OCI-LY3 (cell line): ENCODE measurements at regions not wholly inside any gene's neighbourhood (a gene's known extent, or its start where the extent isn't known, plus 50 kb on each side); places are given as distances from the start of the nearest gene placed in this dataset.

Source experiments
- H2AFZ ChIP-seq: fragments of 200-600, 300-600 bp; shearing (Covaris generic); 2 replicates; pipeline ENCODE4 v1.6.0; 2014; ENCODE audit warnings: antibody characterized with exemption, low read depth, low read length
- H3K27ac ChIP-seq: fragments of 200-600, 300-600 bp; sonication (generic); 2 replicates; pipeline ENCODE4 v1.5.1; 2014; ENCODE audit warnings: mild to moderate bottlenecking, low read length, moderate library complexity, mixed read lengths
- H3K27me3 ChIP-seq: fragments of 200-600, 300-600 bp; sonication (generic); 2 replicates; pipeline ENCODE4 v1.6.1; 2014; ENCODE audit warnings: low read depth, low read length, mixed read lengths
- H3K36me3 ChIP-seq: fragments of 200-600, 300-600 bp; sonication (generic); replicated peaks from 2 replicates; pipeline ENCODE3; 2014; ENCODE audit warnings: low read depth, low read length, mixed read lengths
- H3K4me1 ChIP-seq: fragments of 300-600, 200-600 bp; sonication (generic); 2 replicates; pipeline ENCODE4 v1.6.1; 2014; ENCODE audit warnings: low read length, mixed read lengths
- H3K4me2 ChIP-seq: fragments of 200-600, 300-600 bp; sonication (generic); 2 replicates; pipeline ENCODE4 v1.6.1; 2014; ENCODE audit warnings: low read length, mixed read lengths
- H3K4me3 ChIP-seq: fragments of 300-600, 200-600 bp; sonication (generic); 2 replicates; pipeline ENCODE4 v1.5.1; 2014; ENCODE audit warnings: antibody characterized with exemption, mild to moderate bottlenecking, low read length, moderate library complexity
- H3K79me2 ChIP-seq: fragments of 300-600, 200-600 bp; shearing (Covaris generic); 2 replicates; pipeline ENCODE4 v1.6.1; 2014; ENCODE audit warnings: mild to moderate bottlenecking, low read length, mixed read lengths
- H3K9ac ChIP-seq: fragments of 300-600, 200-600 bp; shearing (Covaris generic); 2 replicates; pipeline ENCODE4 v1.6.0; 2014; ENCODE audit warnings: mild to moderate bottlenecking, low read length, moderate library complexity
- H3K9me3 ChIP-seq: fragments of 200-600, 300-600 bp; shearing (Covaris generic); 2 replicates; pipeline ENCODE4 v1.6.1; 2014; ENCODE audit warnings: low read length, mixed read lengths; ENCODE audit not compliant: insufficient read depth
- H4K20me1 ChIP-seq: fragments of 200-600, 300-600 bp; sonication (generic); 2 replicates; pipeline ENCODE4 v1.6.1; 2016; ENCODE audit warnings: low read length, mixed read lengths; ENCODE audit not compliant: insufficient read depth
- CTCF ChIP-seq: fragments of 200-600, 300-600 bp; sonication (generic); IDR thresholded peaks from 2 replicates; pipeline ENCODE4 v1.5.1; 2014; ENCODE audit warnings: antibody characterized with exemption, low read length, low read depth
- EZH2phosphoT487 ChIP-seq: fragments of 200-600 bp; shearing (Covaris generic); IDR thresholded peaks from 2 replicates; pipeline ENCODE4 v1.6.1; 2018; ENCODE audit warnings: antibody characterized with exemption, mixed run types, low read depth

GRCh38 chr6:112743323-112743722, 396.2 kb downstream of the RFPL4B start:
- H3K4me2 ChIP-seq: no peak overlapping the region

DNA sequence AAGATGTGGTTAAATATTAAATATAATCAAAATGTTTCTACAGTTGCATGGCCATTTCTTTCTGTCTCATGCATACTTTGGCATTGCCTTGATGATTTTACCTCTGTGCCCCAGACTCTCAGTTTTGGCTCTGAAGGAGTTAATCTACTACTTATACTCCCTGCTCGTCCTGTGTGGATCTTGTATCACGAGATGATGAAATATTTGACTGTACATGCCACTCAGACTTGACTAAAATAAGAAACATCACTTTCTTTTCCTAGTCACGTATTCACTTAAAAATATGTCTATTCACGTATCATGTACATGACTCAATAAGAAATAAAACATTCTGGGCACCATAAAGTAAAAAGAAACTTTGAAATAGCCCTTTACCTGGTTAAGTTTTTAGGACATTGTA, 397.7 kb downstream of the RFPL4B start:
- no peak overlapping the region for H3K4me3 ChIP-seq
- H3K9ac ChIP-seq: no peak overlapping the region
- TF ChIP-seq EZH2phosphoT487: no peak
- no peak for TF ChIP-seq CTCF
- H3K27ac ChIP-seq: no peak overlapping the region
- H3K79me2 ChIP-seq: no peaks in the 10 kb centered on the region
- H2AFZ ChIP-seq: no peak overlapping the region
- no peak overlapping the region for H3K4me2 ChIP-seq
- no peaks in the 10 kb centered on the region for H4K20me1 ChIP-seq
- no peaks in the 10 kb centered on the region for H3K4me1 ChIP-seq
- H3K9me3 ChIP-seq: no peaks in the 10 kb centered on the region
- H3K27me3 ChIP-seq: no peaks in the 10 kb centered on the region
- H3K36me3 ChIP-seq: no peaks in the 10 kb centered on the region

More at GRCh38 chr6:112743323-112743722, 396.2 kb downstream of the RFPL4B start:
- Histone ChIP-seq H3K27ac (no peak overlapping the region), H3K36me3 (no peaks in the 10 kb centered on the region), H3K27me3 (no peaks in the 10 kb centered on the region), H2AFZ (no peak overlapping the region), H3K4me1 (no peaks in the 10 kb centered on the region), H3K9me3 (no peaks in the 10 kb centered on the region), H4K20me1 (no peaks in the 10 kb centered on the region), H3K79me2 (no peaks in the 10 kb centered on the region), H3K4me3 (no peak overlapping the region), H3K9ac (no peak overlapping the region)
- TF ChIP-seq EZH2phosphoT487 (no peak), CTCF (no peak)

GRCh38 chr6:112745765-112746164, 398.6 kb downstream of the RFPL4B start:
- Histone ChIP-seq H3K27me3 (no peaks in the 10 kb centered on the region), H3K9ac (no peak overlapping the region), H3K27ac (no peak overlapping the region), H3K4me3 (no peak overlapping the region), H2AFZ (no peak overlapping the region), H3K36me3 (no peaks in the 10 kb centered on the region), H3K9me3 (no peaks in the 10 kb centered on the region), H4K20me1 (no peaks in the 10 kb centered on the region), H3K4me1 (no peaks in the 10 kb centered on the region), H3K4me2 (no peak overlapping the region), H3K79me2 (no peaks in the 10 kb centered on the region)
- TF ChIP-seq CTCF: no peak
- TF ChIP-seq EZH2phosphoT487: no peak

GRCh38 chr6:112749673-112750072, 402.5 kb downstream of the RFPL4B start:
- no peak overlapping the region for H2AFZ ChIP-seq
- no peak overlapping the region for H3K27ac ChIP-seq
- no peaks in the 10 kb centered on the region for H3K4me1 ChIP-seq
- H4K20me1 ChIP-seq: no peaks in the 10 kb centered on the region
- TF ChIP-seq EZH2phosphoT487 (no peak), CTCF (no peak)
- H3K36me3 ChIP-seq: no peaks in the 10 kb centered on the region
- no peaks in the 10 kb centered on the region for H3K9me3 ChIP-seq
- no peaks in the 10 kb centered on the region for H3K79me2 ChIP-seq
- no peak overlapping the region for H3K4me3 ChIP-seq
- H3K27me3 ChIP-seq: no peaks in the 10 kb centered on the region
- H3K4me2 ChIP-seq: no peak overlapping the region
- no peak overlapping the region for H3K9ac ChIP-seq
